ENCODE measurements at regions not wholly inside any gene's neighbourhood (a gene's known extent, or its start where the extent isn't known, plus 50 kb on each side); places are given as distances from the start of the nearest gene placed in this dataset.

DNA sequence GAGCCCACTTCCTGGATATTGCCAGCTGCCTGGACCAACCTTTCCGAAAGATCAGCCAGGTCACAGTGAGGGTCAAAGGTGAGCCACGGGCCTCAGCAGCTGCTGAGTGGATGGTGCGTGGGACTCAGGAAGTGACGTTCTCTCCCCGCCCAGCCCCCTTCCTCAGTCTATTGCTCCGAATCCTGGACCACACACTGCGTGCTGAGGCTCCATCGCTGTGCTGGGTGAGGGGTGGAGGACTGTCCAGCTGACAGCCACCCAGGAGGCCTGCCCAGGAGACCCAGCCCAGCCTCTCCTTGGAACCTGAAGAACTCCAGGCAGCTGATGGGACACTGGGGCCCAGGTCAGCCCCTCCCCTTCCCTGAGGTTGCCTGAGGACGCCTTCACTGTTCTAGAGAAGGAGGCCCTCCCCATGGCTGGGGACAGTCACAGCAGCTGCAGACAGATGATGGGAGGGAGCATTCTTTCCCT is 94.4 kb upstream of the CD93 start:
- TF ChIP-seq, protein P1, sequence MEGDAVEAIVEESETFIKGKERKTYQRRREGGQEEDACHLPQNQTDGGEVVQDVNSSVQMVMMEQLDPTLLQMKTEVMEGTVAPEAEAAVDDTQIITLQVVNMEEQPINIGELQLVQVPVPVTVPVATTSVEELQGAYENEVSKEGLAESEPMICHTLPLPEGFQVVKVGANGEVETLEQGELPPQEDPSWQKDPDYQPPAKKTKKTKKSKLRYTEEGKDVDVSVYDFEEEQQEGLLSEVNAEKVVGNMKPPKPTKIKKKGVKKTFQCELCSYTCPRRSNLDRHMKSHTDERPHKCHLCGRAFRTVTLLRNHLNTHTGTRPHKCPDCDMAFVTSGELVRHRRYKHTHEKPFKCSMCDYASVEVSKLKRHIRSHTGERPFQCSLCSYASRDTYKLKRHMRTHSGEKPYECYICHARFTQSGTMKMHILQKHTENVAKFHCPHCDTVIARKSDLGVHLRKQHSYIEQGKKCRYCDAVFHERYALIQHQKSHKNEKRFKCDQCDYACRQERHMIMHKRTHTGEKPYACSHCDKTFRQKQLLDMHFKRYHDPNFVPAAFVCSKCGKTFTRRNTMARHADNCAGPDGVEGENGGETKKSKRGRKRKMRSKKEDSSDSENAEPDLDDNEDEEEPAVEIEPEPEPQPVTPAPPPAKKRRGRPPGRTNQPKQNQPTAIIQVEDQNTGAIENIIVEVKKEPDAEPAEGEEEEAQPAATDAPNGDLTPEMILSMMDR (IDR thresholded peaks at IDR 0.05): no peak
- TF ChIP-seq POLR2AphosphoS5 (IDR thresholded peaks at IDR 0.05): no peak
- no peak for TF ChIP-seq POLR2A (IDR thresholded peaks at IDR 0.05)
- TF ChIP-seq EP300 (IDR thresholded peaks at IDR 0.05): no peak
